ENCODE measurements at regions not wholly inside any gene's neighbourhood (a gene's known extent, or its start where the extent isn't known, plus 50 kb on each side); places are given as distances from the start of the nearest gene placed in this dataset.

- Mint-ChIP-seq H3K27me3 (ENCODE audit: unreplicated experiment) (no peaks in the 10 kb centered on the region), H3K27ac (ENCODE audit: unreplicated experiment) (no peak overlapping the region), H3K9me3 (ENCODE audit: unreplicated experiment) (no peaks in the 10 kb centered on the region), H3K4me1 (ENCODE audit: unreplicated experiment) (no peaks in the 10 kb centered on the region), H3K36me3 (ENCODE audit: low read depth, unreplicated experiment) (no peaks in the 10 kb centered on the region), H3K4me3 (ENCODE audit: unreplicated experiment) (no peak overlapping the region)
- no peak for DNase-seq (ENCODE audit: low spot score)
- no peak for TF ChIP-seq CTCF (IDR thresholded peaks at IDR 0.05; ENCODE audit: unreplicated experiment)
These were observed 163.9 kb downstream of the RBM46 start for GRCh38 chr4:154944996-154945395.

DNA sequence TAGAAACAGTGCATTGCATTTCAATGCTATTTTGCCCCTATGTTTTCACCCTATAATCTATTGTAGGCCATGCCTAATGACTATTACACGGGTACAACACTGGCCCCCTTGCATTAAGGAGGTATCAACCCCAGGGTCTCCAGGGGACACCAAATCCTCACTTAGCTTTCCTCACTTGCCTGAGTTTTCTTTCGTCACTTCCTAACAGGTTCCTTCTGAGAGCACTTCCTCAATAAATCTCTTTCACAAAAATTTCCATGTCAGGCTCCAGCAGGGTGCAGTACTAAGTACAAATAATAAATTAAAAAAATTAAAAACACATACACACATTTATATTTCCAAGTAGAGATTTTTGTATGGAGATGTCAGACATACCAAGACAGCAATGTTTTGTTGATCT, 165.0 kb downstream of the RBM46 start:
- no peak for DNase-seq (ENCODE audit: low spot score)
- TF ChIP-seq CTCF (IDR thresholded peaks at IDR 0.05; ENCODE audit: unreplicated experiment) = no peak
- Mint-ChIP-seq H3K36me3 (ENCODE audit: low read depth, unreplicated experiment) (no peaks in the 10 kb centered on the region), H3K9me3 (ENCODE audit: unreplicated experiment) (no peaks in the 10 kb centered on the region), H3K27me3 (ENCODE audit: unreplicated experiment) (no peaks in the 10 kb centered on the region), H3K4me1 (ENCODE audit: unreplicated experiment) (no peaks in the 10 kb centered on the region), H3K4me3 (ENCODE audit: unreplicated experiment) (no peak overlapping the region), H3K27ac (ENCODE audit: unreplicated experiment) (no peak overlapping the region)

- no peak overlapping the region for H3K27ac Mint-ChIP-seq (ENCODE audit: unreplicated experiment)
- H3K4me3 Mint-ChIP-seq (ENCODE audit: unreplicated experiment) = no peak overlapping the region
- H3K36me3 Mint-ChIP-seq (ENCODE audit: low read depth, unreplicated experiment) = no peaks in the 10 kb centered on the region
- H3K27me3 Mint-ChIP-seq (ENCODE audit: unreplicated experiment) = peaks cover 4% of the 10 kb centered on the region
- no peaks in the 10 kb centered on the region for H3K4me1 Mint-ChIP-seq (ENCODE audit: unreplicated experiment)
- H3K9me3 Mint-ChIP-seq (ENCODE audit: unreplicated experiment) = no peaks in the 10 kb centered on the region
- TF ChIP-seq CTCF (IDR thresholded peaks at IDR 0.05; ENCODE audit: unreplicated experiment) = no peak
- DNase-seq (ENCODE audit: low spot score) = no peak
These were observed 172.6 kb downstream of the RBM46 start for GRCh38 chr4:154953691-154954090.

DNA sequence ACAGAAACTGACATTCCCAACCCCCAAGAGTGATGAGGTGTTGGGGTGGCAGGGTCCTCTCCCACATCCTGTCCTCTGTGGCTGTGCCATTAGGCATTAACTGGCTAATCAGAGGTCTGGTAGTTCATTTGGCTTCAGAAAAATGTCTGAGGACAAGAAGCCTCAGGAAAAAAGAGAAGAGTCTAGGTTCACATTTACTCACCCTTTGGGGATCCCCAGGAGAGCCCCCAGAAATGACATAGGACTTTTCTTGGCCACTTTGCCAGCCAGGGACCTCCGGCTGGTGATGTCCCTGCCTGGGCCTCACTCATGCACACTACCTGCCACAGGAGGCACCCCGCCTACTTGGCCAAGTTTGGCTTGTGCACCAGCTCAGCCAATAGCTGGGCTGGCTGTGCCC, 173.0 kb downstream of the RBM46 start:
- H3K36me3 Mint-ChIP-seq (ENCODE audit: low read depth, unreplicated experiment) = no peaks in the 10 kb centered on the region
- no peak overlapping the region for H3K27ac Mint-ChIP-seq (ENCODE audit: unreplicated experiment)
- H3K4me3 Mint-ChIP-seq (ENCODE audit: unreplicated experiment) = no peak overlapping the region
- H3K9me3 Mint-ChIP-seq (ENCODE audit: unreplicated experiment) = no peaks in the 10 kb centered on the region
- DNase-seq (ENCODE audit: low spot score) = no peak
- no peak for TF ChIP-seq CTCF (IDR thresholded peaks at IDR 0.05; ENCODE audit: unreplicated experiment)
- H3K27me3 Mint-ChIP-seq (ENCODE audit: unreplicated experiment) = peaks cover 4% of the 10 kb centered on the region
- H3K4me1 Mint-ChIP-seq (ENCODE audit: unreplicated experiment) = no peaks in the 10 kb centered on the region

DNA sequence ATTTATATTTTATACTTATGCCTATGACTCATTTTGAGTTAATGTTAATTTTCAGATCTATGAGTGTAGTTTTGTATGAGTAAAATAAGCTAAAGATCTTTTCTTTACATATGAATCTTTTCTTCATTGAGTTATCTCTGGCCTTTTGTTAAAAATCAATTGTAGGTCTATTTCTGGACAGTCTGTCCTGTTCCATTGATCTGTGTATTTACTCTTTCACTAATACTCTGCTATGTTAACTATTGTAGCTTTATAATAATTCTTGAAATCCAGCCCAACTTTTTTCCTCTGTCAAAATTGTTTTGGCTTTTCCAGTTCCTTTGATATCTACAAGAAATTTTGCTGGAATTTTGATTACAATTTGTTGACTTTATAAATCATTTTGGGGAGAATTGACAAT, 177.0 kb downstream of the RBM46 start:
- Mint-ChIP-seq H3K9me3 (ENCODE audit: unreplicated experiment) (no peaks in the 10 kb centered on the region), H3K4me1 (ENCODE audit: unreplicated experiment) (no peaks in the 10 kb centered on the region), H3K27me3 (ENCODE audit: unreplicated experiment) (peaks cover 4% of the 10 kb centered on the region)

More for the DNA sequence above, 177.0 kb downstream of the RBM46 start:
- no peak overlapping the region for H3K4me3 Mint-ChIP-seq (ENCODE audit: unreplicated experiment)
- no peak for TF ChIP-seq CTCF (IDR thresholded peaks at IDR 0.05; ENCODE audit: unreplicated experiment)
- no peak for DNase-seq (ENCODE audit: low spot score)
- H3K36me3 Mint-ChIP-seq (ENCODE audit: low read depth, unreplicated experiment) = no peaks in the 10 kb centered on the region
- H3K27ac Mint-ChIP-seq (ENCODE audit: unreplicated experiment) = no peak overlapping the region

Measured in endothelial cell (in vitro differentiated cells).